Fibroblast of lung (primary cell): ENCODE measurements at regions not wholly inside any gene's neighbourhood (a gene's known extent, or its start where the extent isn't known, plus 50 kb on each side); places are given as distances from the start of the nearest gene placed in this dataset.

Experiments used
- DNase-seq, 2 donors: peaks; one replicate each; pipeline versions ENCODE4 v3.0.0 to v3.0.0-alpha.2; 2010; ENCODE audit warnings: low read depth in 2 of 2
- H2AFZ ChIP-seq: 2 replicates; pipeline ENCODE4 v1.5.1; 2012; ENCODE audit warnings: low read length, control low read depth, inconsistent platforms
- H3K27ac ChIP-seq: 2 replicates; pipeline ENCODE4 v1.5.1; 2011; ENCODE audit warnings: low read length, control low read depth; ENCODE audit not compliant: insufficient read depth
- H3K27me3 ChIP-seq: 2 replicates; pipeline ENCODE4 v1.5.1; 2011; ENCODE audit warnings: mild to moderate bottlenecking, low read length; ENCODE audit not compliant: control insufficient read depth, insufficient read depth
- H3K36me3 ChIP-seq: 2 replicates; pipeline ENCODE4 v1.5.1; 2011; ENCODE audit warnings: low read length; ENCODE audit not compliant: control insufficient read depth, insufficient read depth
- H3K4me1 ChIP-seq: 2 replicates; pipeline ENCODE4 v1.5.1; 2011; ENCODE audit warnings: low read length; ENCODE audit not compliant: control insufficient read depth, insufficient read depth; ENCODE audit errors: extremely low read depth
- H3K4me2 ChIP-seq: 2 replicates; pipeline ENCODE4 v1.5.1; 2011; ENCODE audit warnings: low read length, control low read depth; ENCODE audit not compliant: insufficient read depth; ENCODE audit errors: extremely low read depth
- H3K4me3 ChIP-seq, 4 experiments: fragments of 200-600 bp in 1 of 4; sonication (generic) in 1 of 4; replicated peaks in 1 of 4; 2 replicates each; pipeline ENCODE4 v1.5.1; 2011 to 2016; ENCODE audit warnings: low read length in 4 of 4, low read depth in 3 of 4, mild to moderate bottlenecking in 3 of 4, control low read depth in 2 of 4, inconsistent platforms in 1 of 4, mixed read lengths in 1 of 4; ENCODE audit not compliant: insufficient read depth in 1 of 4; ENCODE audit errors: control extremely low read depth in 1 of 4
- H3K79me2 ChIP-seq: 2 replicates; pipeline ENCODE4 v1.5.1; 2012; ENCODE audit warnings: mild to moderate bottlenecking, low read length, inconsistent platforms; ENCODE audit not compliant: control insufficient read depth, insufficient read depth
- H3K9ac ChIP-seq: 2 replicates; pipeline ENCODE4 v1.5.1; 2011; ENCODE audit warnings: mild to moderate bottlenecking, low read length, control low read depth; ENCODE audit not compliant: insufficient read depth
- H3K9me3 ChIP-seq: 2 replicates; pipeline ENCODE4 v1.5.1; 2012; ENCODE audit warnings: low read depth, low read length; ENCODE audit not compliant: control insufficient read depth, insufficient read depth
- H4K20me1 ChIP-seq: 2 replicates; pipeline ENCODE4 v1.5.1; 2011; ENCODE audit warnings: low read length; ENCODE audit not compliant: control insufficient read depth, insufficient read depth; ENCODE audit errors: extremely low read depth
- EZH2 ChIP-seq: IDR thresholded peaks from 2 replicates; pipeline ENCODE4 v1.5.1; 2012; ENCODE audit warnings: low read length, control low read depth, mild to moderate bottlenecking; ENCODE audit errors: missing control alignments
- TF ChIP-seq, protein P1 (sequence below), 2 donors: IDR thresholded peaks in 1 of 2; conservative IDR thresholded peaks in 1 of 2; 1 replicate in 1 of 2; 2 replicates in 1 of 2; pipeline ENCODE4 v1.5.1; 2011 to 2012; ENCODE audit warnings: low read length in 2 of 2, control low read depth in 1 of 2, inconsistent platforms in 1 of 2, low read depth in 1 of 2, mild to moderate bottlenecking in 1 of 2

DNA sequence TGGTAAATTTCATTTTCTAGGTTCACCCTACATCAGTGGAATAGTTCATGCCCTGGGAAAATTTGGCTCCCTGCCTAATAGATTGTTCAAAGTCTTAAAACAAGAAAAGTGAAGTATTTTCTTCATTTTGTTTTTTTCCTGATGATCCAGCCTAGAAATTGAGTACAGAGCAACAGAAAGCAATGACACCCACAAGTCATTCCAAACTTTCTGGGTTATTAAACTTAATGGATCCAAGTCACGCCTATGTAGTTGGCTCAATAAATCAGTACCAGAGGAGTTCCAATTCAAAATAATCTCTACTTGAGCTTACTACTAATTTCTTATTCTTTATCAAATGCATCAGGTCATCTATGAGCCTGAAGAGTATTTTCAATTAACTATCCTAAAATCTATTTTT is 937.6 kb upstream of the SLIT2 start:
- peaks cover 3% of the 10 kb centered on the region for H3K4me1 ChIP-seq
- no peaks in the 10 kb centered on the region for H3K79me2 ChIP-seq
- no peaks in the 10 kb centered on the region for H3K36me3 ChIP-seq
- H3K27me3 ChIP-seq = no peaks in the 10 kb centered on the region
- H3K9ac ChIP-seq = no peak overlapping the region
- DNase-seq = no peak
- no peak for TF ChIP-seq EZH2
- TF ChIP-seq, protein P1, sequence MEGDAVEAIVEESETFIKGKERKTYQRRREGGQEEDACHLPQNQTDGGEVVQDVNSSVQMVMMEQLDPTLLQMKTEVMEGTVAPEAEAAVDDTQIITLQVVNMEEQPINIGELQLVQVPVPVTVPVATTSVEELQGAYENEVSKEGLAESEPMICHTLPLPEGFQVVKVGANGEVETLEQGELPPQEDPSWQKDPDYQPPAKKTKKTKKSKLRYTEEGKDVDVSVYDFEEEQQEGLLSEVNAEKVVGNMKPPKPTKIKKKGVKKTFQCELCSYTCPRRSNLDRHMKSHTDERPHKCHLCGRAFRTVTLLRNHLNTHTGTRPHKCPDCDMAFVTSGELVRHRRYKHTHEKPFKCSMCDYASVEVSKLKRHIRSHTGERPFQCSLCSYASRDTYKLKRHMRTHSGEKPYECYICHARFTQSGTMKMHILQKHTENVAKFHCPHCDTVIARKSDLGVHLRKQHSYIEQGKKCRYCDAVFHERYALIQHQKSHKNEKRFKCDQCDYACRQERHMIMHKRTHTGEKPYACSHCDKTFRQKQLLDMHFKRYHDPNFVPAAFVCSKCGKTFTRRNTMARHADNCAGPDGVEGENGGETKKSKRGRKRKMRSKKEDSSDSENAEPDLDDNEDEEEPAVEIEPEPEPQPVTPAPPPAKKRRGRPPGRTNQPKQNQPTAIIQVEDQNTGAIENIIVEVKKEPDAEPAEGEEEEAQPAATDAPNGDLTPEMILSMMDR (conservative IDR thresholded peaks at IDR 0.05 in 1 of 2, IDR thresholded peaks at IDR 0.05 in 1 of 2; ENCODE audit: low read depth in 1 of 2, low read length in 2 of 2) = no peak
- no peak overlapping the region for H3K4me2 ChIP-seq
- H3K9me3 ChIP-seq = no peaks in the 10 kb centered on the region
- no peak overlapping the region for H3K27ac ChIP-seq
- no peak overlapping the region for H2AFZ ChIP-seq
- H3K4me3 ChIP-seq = no peak overlapping the region
- H4K20me1 ChIP-seq = no peaks in the 10 kb centered on the region

DNA sequence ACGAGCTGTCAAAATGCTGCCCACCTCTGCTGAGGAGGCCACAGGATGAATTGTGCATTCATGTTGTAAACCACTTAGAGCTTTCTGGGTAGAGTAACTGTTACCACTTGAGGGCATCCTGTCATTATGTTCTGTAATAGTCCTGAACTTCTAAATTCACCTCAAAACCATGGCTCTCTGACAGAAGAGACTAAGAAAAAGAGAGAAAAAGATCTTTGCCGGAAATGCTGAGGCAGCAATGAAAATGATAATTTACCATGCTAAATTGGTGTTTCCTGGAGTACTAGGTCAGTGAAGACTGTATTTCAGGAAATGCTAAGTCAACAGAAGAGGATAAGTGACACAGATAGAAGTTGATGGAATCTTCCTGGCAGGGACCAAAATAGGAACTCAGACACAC is 942.3 kb upstream of the SLIT2 start:
- peak; percentile 54 to 78 for DNase-seq
- no peaks in the 10 kb centered on the region for H3K79me2 ChIP-seq
- H2AFZ ChIP-seq = no peak overlapping the region
- no peaks in the 10 kb centered on the region for H3K9me3 ChIP-seq
- H3K4me2 ChIP-seq = no peak overlapping the region
- H3K4me1 ChIP-seq = peaks cover 3% of the 10 kb centered on the region
- H4K20me1 ChIP-seq = no peaks in the 10 kb centered on the region
- TF ChIP-seq, protein P1 (conservative IDR thresholded peaks at IDR 0.05 in 1 of 2, IDR thresholded peaks at IDR 0.05 in 1 of 2; ENCODE audit: low read depth in 1 of 2, low read length in 2 of 2) = peak; percentile 40 to 51
- TF ChIP-seq EZH2 = no peak
- H3K27me3 ChIP-seq = no peaks in the 10 kb centered on the region
- no peak overlapping the region for H3K27ac ChIP-seq
- H3K36me3 ChIP-seq = no peaks in the 10 kb centered on the region
- no peak overlapping the region for H3K4me3 ChIP-seq
- no peak overlapping the region for H3K9ac ChIP-seq

DNA sequence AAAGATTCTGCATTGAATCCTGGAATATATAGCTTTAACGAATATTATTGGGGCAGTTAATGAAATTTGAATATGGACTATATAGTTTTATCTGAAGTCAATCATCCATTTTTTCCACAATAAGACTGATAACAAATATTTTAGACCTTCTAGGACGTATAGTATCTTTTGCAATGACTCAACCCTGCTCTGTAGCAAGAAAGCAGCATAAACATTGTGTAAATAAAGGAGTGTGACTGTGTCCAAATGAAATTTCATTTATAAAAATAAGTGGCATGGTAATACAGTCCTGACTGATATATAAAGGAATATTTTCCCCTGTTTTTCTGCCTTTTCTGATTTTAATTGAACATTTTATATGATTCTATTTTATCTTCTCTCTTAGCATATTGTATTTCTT is 947.7 kb upstream of the SLIT2 start:
- Histone ChIP-seq H3K79me2 (no peaks in the 10 kb centered on the region), H3K36me3 (no peaks in the 10 kb centered on the region), H3K4me2 (no peak overlapping the region), H3K4me1 (no peaks in the 10 kb centered on the region), H3K4me3 (no peak overlapping the region), H3K27me3 (no peaks in the 10 kb centered on the region), H3K27ac (no peak overlapping the region), H3K9ac (no peak overlapping the region), H3K9me3 (no peaks in the 10 kb centered on the region), H2AFZ (no peak overlapping the region), H4K20me1 (no peaks in the 10 kb centered on the region)
- TF ChIP-seq, protein P1 (conservative IDR thresholded peaks at IDR 0.05 in 1 of 2, IDR thresholded peaks at IDR 0.05 in 1 of 2; ENCODE audit: low read depth in 1 of 2, low read length in 2 of 2) = no peak
- TF ChIP-seq EZH2 = no peak
- peak in 1 of 2 donors; percentile 27 for DNase-seq
